ENCODE measurements at regions not wholly inside any gene's neighbourhood (a gene's known extent, or its start where the extent isn't known, plus 50 kb on each side); places are given as distances from the start of the nearest gene placed in this dataset.

DNA sequence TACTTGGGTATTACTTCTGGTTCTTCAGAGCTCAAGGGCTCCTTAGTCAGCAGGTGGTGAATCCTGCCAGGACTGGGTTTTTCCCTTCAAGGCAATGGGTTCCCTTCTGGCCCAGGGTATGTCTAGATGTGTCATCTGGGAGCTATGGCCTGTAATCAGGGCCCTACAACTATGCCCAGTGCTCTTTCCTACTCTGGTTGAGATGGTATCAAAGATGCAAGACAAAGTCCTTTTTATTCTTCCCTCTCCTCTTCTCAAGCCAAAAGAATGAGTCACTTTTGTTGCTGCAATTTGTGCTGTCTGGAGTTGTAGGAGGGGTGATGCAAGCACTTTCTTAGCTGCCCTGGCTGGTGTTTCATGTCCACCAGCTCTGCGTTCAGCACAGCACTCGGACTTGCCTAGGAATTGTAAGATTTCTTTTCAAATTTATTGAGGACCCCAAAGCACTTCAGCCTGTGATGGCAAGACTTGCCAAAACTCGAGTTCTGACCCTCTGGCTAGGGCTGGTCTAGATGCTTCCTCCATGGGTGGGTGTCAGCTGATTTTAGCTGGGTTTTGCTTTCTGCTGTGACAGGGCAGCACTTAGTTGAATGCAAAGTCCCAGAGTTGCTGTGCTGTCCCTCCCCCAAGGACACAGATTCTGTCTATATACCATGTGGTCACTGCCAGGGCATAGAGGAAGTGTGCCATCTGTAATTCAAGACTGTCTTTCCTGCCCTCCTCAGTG, 129.2 kb upstream of the CBLB start:
- H3K4me1 ChIP-seq (ENCODE audit: control insufficient read depth in 2 of 2, insufficient read depth in 2 of 2, low read length in 2 of 2), result no peaks in the 10 kb centered on the region
- no peak overlapping the region for H3K9ac ChIP-seq (ENCODE audit: low read depth in 1 of 2, low read length in 2 of 2)
- no peaks in the 10 kb centered on the region for H3K36me3 ChIP-seq (ENCODE audit: control insufficient read depth in 2 of 2, insufficient read depth in 2 of 2, low read length in 2 of 2)
- H3K27me3 ChIP-seq (ENCODE audit: control insufficient read depth in 2 of 2, insufficient read depth in 2 of 2, low read length in 2 of 2), result no peaks in the 10 kb centered on the region
- no peak overlapping the region for H3K4me3 ChIP-seq (ENCODE audit: low read length in 2 of 2)
- no peak overlapping the region for H3K27ac ChIP-seq (ENCODE audit: low read depth in 2 of 2, low read length in 2 of 2)
- no peaks in the 10 kb centered on the region for H3K9me3 ChIP-seq (ENCODE audit: control insufficient read depth in 2 of 2, low read length in 2 of 2)

DNA sequence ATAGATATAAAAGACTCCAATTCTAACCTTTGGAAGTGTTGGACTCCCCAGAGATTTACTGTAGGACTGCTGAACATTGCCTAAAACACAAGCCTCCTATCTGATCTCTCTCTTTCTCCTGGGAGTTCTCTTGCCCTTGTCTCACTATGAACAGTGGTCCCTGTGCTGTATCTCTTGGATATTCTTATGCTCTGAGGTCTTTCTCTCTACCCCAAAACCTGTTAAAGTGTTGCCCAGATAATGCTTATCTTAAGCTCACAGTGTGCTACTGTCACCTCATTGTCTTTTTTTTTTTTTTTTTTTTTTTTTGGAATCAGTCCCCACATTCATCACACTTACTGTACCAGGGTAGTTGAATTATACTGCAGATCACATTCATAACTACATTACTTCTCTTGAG, 131.0 kb upstream of the CBLB start:
- Histone ChIP-seq H3K9me3 (ENCODE audit: control insufficient read depth in 2 of 2, low read length in 2 of 2) (no peaks in the 10 kb centered on the region), H3K27me3 (ENCODE audit: control insufficient read depth in 2 of 2, insufficient read depth in 2 of 2, low read length in 2 of 2) (no peaks in the 10 kb centered on the region), H3K27ac (ENCODE audit: low read depth in 2 of 2, low read length in 2 of 2) (no peak overlapping the region), H3K4me3 (ENCODE audit: low read length in 2 of 2) (no peak overlapping the region), H3K36me3 (ENCODE audit: control insufficient read depth in 2 of 2, insufficient read depth in 2 of 2, low read length in 2 of 2) (no peaks in the 10 kb centered on the region), H3K9ac (ENCODE audit: low read depth in 1 of 2, low read length in 2 of 2) (no peak overlapping the region), H3K4me1 (ENCODE audit: control insufficient read depth in 2 of 2, insufficient read depth in 2 of 2, low read length in 2 of 2) (no peaks in the 10 kb centered on the region)

GRCh38 chr3:106001923-106002322, 133.1 kb upstream of the CBLB start:
- Histone ChIP-seq H3K9me3 (ENCODE audit: control insufficient read depth in 2 of 2, low read length in 2 of 2) (no peaks in the 10 kb centered on the region), H3K9ac (ENCODE audit: low read depth in 1 of 2, low read length in 2 of 2) (no peak overlapping the region), H3K4me3 (ENCODE audit: low read length in 2 of 2) (no peak overlapping the region), H3K27me3 (ENCODE audit: control insufficient read depth in 2 of 2, insufficient read depth in 2 of 2, low read length in 2 of 2) (no peaks in the 10 kb centered on the region), H3K27ac (ENCODE audit: low read depth in 2 of 2, low read length in 2 of 2) (no peak overlapping the region), H3K4me1 (ENCODE audit: control insufficient read depth in 2 of 2, insufficient read depth in 2 of 2, low read length in 2 of 2) (no peaks in the 10 kb centered on the region), H3K36me3 (ENCODE audit: control insufficient read depth in 2 of 2, insufficient read depth in 2 of 2, low read length in 2 of 2) (no peaks in the 10 kb centered on the region)

GRCh38 chr3:106004137-106004681, 135.4 kb upstream of the CBLB start:
- Histone ChIP-seq H3K36me3 (ENCODE audit: control insufficient read depth in 2 of 2, insufficient read depth in 2 of 2, low read length in 2 of 2) (no peaks in the 10 kb centered on the region), H3K27me3 (ENCODE audit: control insufficient read depth in 2 of 2, insufficient read depth in 2 of 2, low read length in 2 of 2) (no peaks in the 10 kb centered on the region), H3K4me3 (ENCODE audit: low read length in 2 of 2) (peak overlapping the region in 1 of 2 donors; percentile 14), H3K4me1 (ENCODE audit: control insufficient read depth in 2 of 2, insufficient read depth in 2 of 2, low read length in 2 of 2) (no peaks in the 10 kb centered on the region), H3K9me3 (ENCODE audit: control insufficient read depth in 2 of 2, low read length in 2 of 2) (no peaks in the 10 kb centered on the region), H3K27ac (ENCODE audit: low read depth in 2 of 2, low read length in 2 of 2) (no peak overlapping the region), H3K9ac (ENCODE audit: low read depth in 1 of 2, low read length in 2 of 2) (no peak overlapping the region)

GRCh38 chr3:106004826-106005225, 136.0 kb upstream of the CBLB start:
- Histone ChIP-seq H3K9me3 (ENCODE audit: control insufficient read depth in 2 of 2, low read length in 2 of 2) (no peaks in the 10 kb centered on the region), H3K27me3 (ENCODE audit: control insufficient read depth in 2 of 2, insufficient read depth in 2 of 2, low read length in 2 of 2) (no peaks in the 10 kb centered on the region), H3K4me3 (ENCODE audit: low read length in 2 of 2) (no peak overlapping the region), H3K27ac (ENCODE audit: low read depth in 2 of 2, low read length in 2 of 2) (no peak overlapping the region), H3K9ac (ENCODE audit: low read depth in 1 of 2, low read length in 2 of 2) (no peak overlapping the region), H3K36me3 (ENCODE audit: control insufficient read depth in 2 of 2, insufficient read depth in 2 of 2, low read length in 2 of 2) (no peaks in the 10 kb centered on the region), H3K4me1 (ENCODE audit: control insufficient read depth in 2 of 2, insufficient read depth in 2 of 2, low read length in 2 of 2) (no peaks in the 10 kb centered on the region)

GRCh38 chr3:106006001-106006400, 137.2 kb upstream of the CBLB start:
- Histone ChIP-seq H3K9me3 (ENCODE audit: control insufficient read depth in 2 of 2, low read length in 2 of 2) (no peaks in the 10 kb centered on the region), H3K27me3 (ENCODE audit: control insufficient read depth in 2 of 2, insufficient read depth in 2 of 2, low read length in 2 of 2) (no peaks in the 10 kb centered on the region), H3K9ac (ENCODE audit: low read depth in 1 of 2, low read length in 2 of 2) (no peak overlapping the region), H3K4me3 (ENCODE audit: low read length in 2 of 2) (no peak overlapping the region), H3K4me1 (ENCODE audit: control insufficient read depth in 2 of 2, insufficient read depth in 2 of 2, low read length in 2 of 2) (no peaks in the 10 kb centered on the region), H3K27ac (ENCODE audit: low read depth in 2 of 2, low read length in 2 of 2) (no peak overlapping the region), H3K36me3 (ENCODE audit: control insufficient read depth in 2 of 2, insufficient read depth in 2 of 2, low read length in 2 of 2) (no peaks in the 10 kb centered on the region)

DNA sequence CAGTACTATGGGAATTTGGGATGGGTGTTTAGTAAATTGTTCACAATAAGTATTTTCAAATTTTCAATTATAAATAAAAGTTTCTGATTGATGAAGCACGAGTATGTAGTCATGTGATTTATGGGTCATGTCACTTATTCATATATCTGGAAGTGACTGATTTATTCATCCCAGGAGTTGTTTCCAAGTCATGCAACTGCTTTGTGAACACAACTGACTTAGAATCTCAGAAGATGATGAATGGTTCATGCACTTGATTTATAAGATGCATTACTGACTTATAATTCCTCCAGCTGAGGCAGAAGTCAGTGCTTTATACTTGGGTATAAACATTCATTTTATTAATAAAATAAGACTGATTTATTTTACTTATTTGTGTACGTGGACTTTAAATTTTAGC, 137.8 kb upstream of the CBLB start:
- no peaks in the 10 kb centered on the region for H3K36me3 ChIP-seq (ENCODE audit: control insufficient read depth in 2 of 2, insufficient read depth in 2 of 2, low read length in 2 of 2)
- H3K27me3 ChIP-seq (ENCODE audit: control insufficient read depth in 2 of 2, insufficient read depth in 2 of 2, low read length in 2 of 2), result no peaks in the 10 kb centered on the region
- no peaks in the 10 kb centered on the region for H3K9me3 ChIP-seq (ENCODE audit: control insufficient read depth in 2 of 2, low read length in 2 of 2)
- no peak overlapping the region for H3K9ac ChIP-seq (ENCODE audit: low read depth in 1 of 2, low read length in 2 of 2)
- no peaks in the 10 kb centered on the region for H3K4me1 ChIP-seq (ENCODE audit: control insufficient read depth in 2 of 2, insufficient read depth in 2 of 2, low read length in 2 of 2)
- no peak overlapping the region for H3K27ac ChIP-seq (ENCODE audit: low read depth in 2 of 2, low read length in 2 of 2)
- no peak overlapping the region for H3K4me3 ChIP-seq (ENCODE audit: low read length in 2 of 2)

GRCh38 chr3:106007512-106007911, 138.7 kb upstream of the CBLB start:
- Histone ChIP-seq H3K9ac (ENCODE audit: low read depth in 1 of 2, low read length in 2 of 2) (no peak overlapping the region), H3K4me3 (ENCODE audit: low read length in 2 of 2) (no peak overlapping the region), H3K36me3 (ENCODE audit: control insufficient read depth in 2 of 2, insufficient read depth in 2 of 2, low read length in 2 of 2) (no peaks in the 10 kb centered on the region), H3K4me1 (ENCODE audit: control insufficient read depth in 2 of 2, insufficient read depth in 2 of 2, low read length in 2 of 2) (no peaks in the 10 kb centered on the region), H3K9me3 (ENCODE audit: control insufficient read depth in 2 of 2, low read length in 2 of 2) (no peaks in the 10 kb centered on the region), H3K27ac (ENCODE audit: low read depth in 2 of 2, low read length in 2 of 2) (no peak overlapping the region), H3K27me3 (ENCODE audit: control insufficient read depth in 2 of 2, insufficient read depth in 2 of 2, low read length in 2 of 2) (no peaks in the 10 kb centered on the region)

DNA sequence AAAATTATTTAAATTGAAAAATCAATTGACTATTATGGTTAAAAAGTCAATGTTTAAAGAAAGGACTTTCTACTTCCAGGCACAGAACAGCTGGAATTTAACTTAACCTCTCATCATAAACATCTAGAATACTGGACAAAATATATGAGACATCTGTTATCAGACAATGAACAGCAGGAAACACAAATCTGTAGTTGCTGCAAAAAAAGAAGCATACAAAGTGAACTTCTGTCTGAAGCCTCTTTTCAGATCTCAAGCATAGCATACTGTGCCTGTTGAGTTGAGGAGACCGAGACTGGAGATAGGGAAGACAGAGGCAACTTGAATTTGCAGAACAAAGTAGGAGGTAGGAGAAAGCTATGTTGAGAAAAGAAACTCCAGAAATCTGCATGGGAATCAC, 140.0 kb upstream of the CBLB start:
- H3K9ac ChIP-seq (ENCODE audit: low read depth in 1 of 2, low read length in 2 of 2), result no peak overlapping the region
- no peaks in the 10 kb centered on the region for H3K9me3 ChIP-seq (ENCODE audit: control insufficient read depth in 2 of 2, low read length in 2 of 2)
- no peaks in the 10 kb centered on the region for H3K4me1 ChIP-seq (ENCODE audit: control insufficient read depth in 2 of 2, insufficient read depth in 2 of 2, low read length in 2 of 2)
- H3K27ac ChIP-seq (ENCODE audit: low read depth in 2 of 2, low read length in 2 of 2), result no peak overlapping the region
- H3K36me3 ChIP-seq (ENCODE audit: control insufficient read depth in 2 of 2, insufficient read depth in 2 of 2, low read length in 2 of 2), result no peaks in the 10 kb centered on the region
- H3K27me3 ChIP-seq (ENCODE audit: control insufficient read depth in 2 of 2, insufficient read depth in 2 of 2, low read length in 2 of 2), result no peaks in the 10 kb centered on the region
- H3K4me3 ChIP-seq (ENCODE audit: low read length in 2 of 2), result no peak overlapping the region

DNA sequence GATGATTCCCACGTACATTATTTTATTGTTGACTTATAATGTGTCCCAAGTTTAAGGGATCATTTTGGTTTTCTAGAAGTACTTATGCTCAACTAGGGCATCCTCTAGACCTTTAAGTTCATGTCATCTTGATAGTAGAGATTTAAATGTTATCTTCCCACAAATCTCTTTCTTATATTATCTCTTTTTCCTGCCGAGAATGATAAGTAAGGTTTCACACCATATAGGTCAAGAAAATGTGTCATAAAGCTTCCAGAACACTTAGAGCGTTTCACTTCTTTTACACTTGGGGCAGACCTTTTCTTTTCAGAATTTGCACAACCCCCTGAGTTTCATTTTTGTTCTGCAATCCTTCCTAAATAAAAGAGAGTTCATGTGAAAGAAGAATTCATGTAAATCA, 142.0 kb upstream of the CBLB start:
- H3K4me1 ChIP-seq (ENCODE audit: control insufficient read depth in 2 of 2, insufficient read depth in 2 of 2, low read length in 2 of 2), result no peaks in the 10 kb centered on the region
- no peak overlapping the region for H3K9ac ChIP-seq (ENCODE audit: low read depth in 1 of 2, low read length in 2 of 2)
- no peak overlapping the region for H3K27ac ChIP-seq (ENCODE audit: low read depth in 2 of 2, low read length in 2 of 2)
- no peak overlapping the region for H3K4me3 ChIP-seq (ENCODE audit: low read length in 2 of 2)
- H3K27me3 ChIP-seq (ENCODE audit: control insufficient read depth in 2 of 2, insufficient read depth in 2 of 2, low read length in 2 of 2), result no peaks in the 10 kb centered on the region
- no peaks in the 10 kb centered on the region for H3K36me3 ChIP-seq (ENCODE audit: control insufficient read depth in 2 of 2, insufficient read depth in 2 of 2, low read length in 2 of 2)
- H3K9me3 ChIP-seq (ENCODE audit: control insufficient read depth in 2 of 2, low read length in 2 of 2), result no peaks in the 10 kb centered on the region
